ENCODE measurements at regions not wholly inside any gene's neighbourhood (a gene's known extent, or its start where the extent isn't known, plus 50 kb on each side); places are given as distances from the start of the nearest gene placed in this dataset.

- no peaks in the 10 kb centered on the region for H3K23me2 ChIP-seq (ENCODE audit: insufficient read length, low read depth, low read length, poor library complexity, severe bottlenecking)
- no peak overlapping the region for H2BK15ac ChIP-seq (ENCODE audit: low read depth, low read length)
- H3K27me3 ChIP-seq (ENCODE audit: insufficient read depth, low read length) = no peaks in the 10 kb centered on the region
- H3K56ac ChIP-seq (ENCODE audit: insufficient read length, low read depth, low read length) = no peak overlapping the region
- H2BK12ac ChIP-seq (ENCODE audit: insufficient read length, low read depth, low read length) = no peak overlapping the region
- H3K79me1 ChIP-seq (ENCODE audit: insufficient read depth, low read depth, low read length, poor library complexity, severe bottlenecking) = no peaks in the 10 kb centered on the region
- no peaks in the 10 kb centered on the region for H3K9me3 ChIP-seq (ENCODE audit: control insufficient read depth, low read depth, low read length)
- H3K4ac ChIP-seq (ENCODE audit: low read depth, low read length) = no peak overlapping the region
- no peak overlapping the region for H4K5ac ChIP-seq (ENCODE audit: insufficient read length, low read depth, low read length)
- DNase-seq = no peak
- H3K4me1 ChIP-seq (ENCODE audit: insufficient read depth, low read length) = no peaks in the 10 kb centered on the region
- H3K36me3 Mint-ChIP-seq (ENCODE audit: insufficient read depth in 1 of 3, low read depth in 3 of 3) = no peaks in the 10 kb centered on the region; a peak in 1 of 7 replicates
- no peak overlapping the region for H2BK20ac ChIP-seq (ENCODE audit: low read depth, low read length, poor library complexity, severe bottlenecking)
- H3K27ac Mint-ChIP-seq = no peak overlapping the region
- no peak overlapping the region for H3K9ac ChIP-seq (ENCODE audit: extremely low read depth, insufficient read length, low read length)
- no peaks in the 10 kb centered on the region for H3K27me3 Mint-ChIP-seq (ENCODE audit: low read depth)
- H4K91ac ChIP-seq (ENCODE audit: insufficient read length, low read depth, low read length) = no peak overlapping the region
- no peak overlapping the region for H2BK120ac ChIP-seq (ENCODE audit: low read depth, low read length, poor library complexity, severe bottlenecking)
- peaks cover 5 to 8% of the 10 kb centered on the region in 2 experiments; a peak in 3 of 4 replicates for H3K4me1 Mint-ChIP-seq
- no peak overlapping the region for H3K4me2 ChIP-seq (ENCODE audit: insufficient read depth, insufficient read length, low read length)
- H4K20me1 ChIP-seq (ENCODE audit: control insufficient read depth, insufficient read depth, insufficient read length) = no peaks in the 10 kb centered on the region
- H3K4me3 Mint-ChIP-seq = no peak overlapping the region
- no CpG with 5 or more reads among the region's 1 CpG for WGBS (ENCODE audit: extremely low coverage, insufficient read length, low lambda C conversion rate)
- no peak overlapping the region for H3K14ac ChIP-seq (ENCODE audit: insufficient read depth, low read length)
- H2BK5ac ChIP-seq (ENCODE audit: insufficient read length, low read length) = no peak overlapping the region
- no peak overlapping the region for H3K27ac ChIP-seq (ENCODE audit: insufficient read length, low read depth, low read length)
- no peaks in the 10 kb centered on the region for H3K79me2 ChIP-seq (ENCODE audit: insufficient read depth, low read length)
- H3T11ph ChIP-seq (ENCODE audit: low read length) = no peak overlapping the region
- H3K9me3 Mint-ChIP-seq = 0 out of 5 replicates have a peak, but pooled peaks cover 0 to 2% of the 10 kb centered on the region in 2 experiments
- no peak overlapping the region for H2AFZ ChIP-seq (ENCODE audit: low read length)
- no peak for TF ChIP-seq CTCF (conservative IDR thresholded peaks at IDR 0.05)
- no peak overlapping the region for H3K23ac ChIP-seq (ENCODE audit: insufficient read length, low read depth, low read length)
- no peak overlapping the region for H4K8ac ChIP-seq (replicated peaks; ENCODE audit: insufficient read length, low read depth, low read length)
- H3K18ac ChIP-seq (ENCODE audit: insufficient read length, low read depth, low read length) = no peak overlapping the region
- H2AK5ac ChIP-seq (ENCODE audit: insufficient read length, low read length) = no peak overlapping the region
Measured at GRCh38 chr2:6423157-6423556, 442.6 kb downstream of the CMPK2 start.

Data from H9 (cell line).